HEK293 (cell line): ENCODE measurements at regions not wholly inside any gene's neighbourhood (a gene's known extent, or its start where the extent isn't known, plus 50 kb on each side); places are given as distances from the start of the nearest gene placed in this dataset.
A peak's percentile ranks its signal among the peaks of the same experiment; 100 is the strongest.

Experiments used
- CTCF ChIA-PET: fragments of 350-600 bp; formaldehyde crosslinking; extraction: SDS; loops from one replicate; lab custom pipeline; 2021; ENCODE audit warnings: antibody characterized with exemption; lab: Yijun Ruan, JAX
- POLR2A ChIA-PET: fragments of 300-600 bp; formaldehyde crosslinking; extraction: SDS; loops from one replicate; lab custom pipeline; 2020; ENCODE audit warnings: antibody characterized with exemption, inconsistent platforms; lab: Yijun Ruan, JAX
- H3K27ac ChIP-seq: fragments of 200-500 bp; sonication (Bioruptor generic); 2 replicates; pipeline ENCODE4 v1.5.1; 2014; ENCODE audit warnings: low read depth, low read length, control low read depth, inconsistent platforms; ENCODE audit errors: extremely low read depth
- H3K36me3 ChIP-seq, 2 experiments: fragments of 200-500 bp in 1 of 2; sonication (Bioruptor generic) in 1 of 2; 1 replicate in 1 of 2; 2 replicates in 1 of 2; pipeline ENCODE4 v1.5.1; 2014 to 2017; ENCODE audit warnings: inconsistent platforms in 2 of 2, low read length in 2 of 2; ENCODE audit not compliant: control insufficient read depth in 2 of 2, insufficient read depth in 1 of 2
- H3K4me1 ChIP-seq: fragments of 200-500 bp; sonication (Bioruptor generic); 2 replicates; pipeline ENCODE4 v1.5.1; 2014; ENCODE audit warnings: mild to moderate bottlenecking, low read length, inconsistent platforms; ENCODE audit not compliant: control insufficient read depth, insufficient read depth
- H3K4me3 ChIP-seq: 2 replicates; pipeline ENCODE4 v1.5.1; 2011; ENCODE audit warnings: low read depth, mild to moderate bottlenecking, control low read depth, low read length, moderate library complexity
- H3K9me3 ChIP-seq: fragments of 200-500 bp; sonication (Bioruptor generic); 2 replicates; pipeline ENCODE4 v1.5.1; 2014; ENCODE audit warnings: low read depth, low read length, inconsistent platforms; ENCODE audit not compliant: control insufficient read depth, insufficient read depth
- ATF2 ChIP-seq: fragments of 450-650 bp; formaldehyde crosslinking; IDR thresholded peaks from 2 replicates; pipeline ENCODE4 v1.5.1; 2016; ENCODE audit warnings: missing biosample characterization, missing genetic modification characterization, low read depth
- CTCF ChIP-seq: fragments of 450-650 bp; formaldehyde crosslinking; IDR thresholded peaks from 2 replicates; pipeline ENCODE4 v1.5.1; 2016; ENCODE audit warnings: missing biosample characterization, missing genetic modification characterization
- HOXC10 ChIP-seq: sonication (generic); formaldehyde crosslinking; IDR thresholded peaks from 2 replicates; pipeline ENCODE4 v1.8.1; 2023; ENCODE audit warnings: mild to moderate bottlenecking, missing genetic modification reagents
- KLF1 ChIP-seq: fragments of 450-650 bp; formaldehyde crosslinking; IDR thresholded peaks from 2 replicates; pipeline ENCODE4 v1.5.1; 2016; ENCODE audit warnings: missing biosample characterization, missing genetic modification characterization
- KLF16 ChIP-seq: fragments of 450-650 bp; formaldehyde crosslinking; IDR thresholded peaks from 2 replicates; pipeline ENCODE4 v1.5.1; 2017; ENCODE audit warnings: missing biosample characterization, missing genetic modification characterization
- PRDM1 ChIP-seq: fragments of 450-650 bp; formaldehyde crosslinking; IDR thresholded peaks from 2 replicates; pipeline ENCODE4; 2016; ENCODE audit warnings: missing biosample characterization, missing genetic modification characterization
- ZEB2 ChIP-seq: fragments of 450-650 bp; formaldehyde crosslinking; IDR thresholded peaks from 2 replicates; pipeline ENCODE4 v1.5.1; 2016; ENCODE audit warnings: missing biosample characterization, missing genetic modification characterization
- ZNF121 ChIP-seq: fragments of 450-650 bp; formaldehyde crosslinking; IDR thresholded peaks from 2 replicates; pipeline ENCODE4 v1.5.1; 2016; ENCODE audit warnings: missing biosample characterization, missing genetic modification characterization
- ZNF2 ChIP-seq: fragments of 450-650 bp; formaldehyde crosslinking; IDR thresholded peaks from 2 replicates; pipeline ENCODE4 v1.5.1; 2016; ENCODE audit warnings: missing biosample characterization, missing genetic modification characterization
- ZNF24 ChIP-seq: fragments of 450-650 bp; formaldehyde crosslinking; IDR thresholded peaks from 2 replicates; pipeline ENCODE4 v1.5.1; 2016; ENCODE audit warnings: missing biosample characterization, missing genetic modification characterization
- ZNF341 ChIP-seq: fragments of 450-650 bp; formaldehyde crosslinking; IDR thresholded peaks from 2 replicates; pipeline ENCODE4; 2016; ENCODE audit warnings: low read depth, missing biosample characterization, missing genetic modification characterization
- ZNF37A ChIP-seq: fragments of 450-650 bp; IDR thresholded peaks from 2 replicates; pipeline ENCODE4 v1.5.1; 2018; ENCODE audit warnings: missing biosample characterization, missing genetic modification characterization
- ZNF529 ChIP-seq: fragments of 450-650 bp; formaldehyde crosslinking; IDR thresholded peaks from 2 replicates; pipeline ENCODE4 v1.5.1; 2017; ENCODE audit warnings: missing genetic modification characterization, missing biosample characterization; ENCODE audit not compliant: insufficient replicate concordance
- ZNF549 ChIP-seq: fragments of 450-650 bp; IDR thresholded peaks from 2 replicates; pipeline ENCODE4 v1.5.1; 2018; ENCODE audit warnings: missing biosample characterization, missing genetic modification characterization, mild to moderate bottlenecking, inconsistent platforms, moderate library complexity
- ZNF580 ChIP-seq: fragments of 450-650 bp; formaldehyde crosslinking; IDR thresholded peaks from 2 replicates; pipeline ENCODE4 v1.5.1; 2016; ENCODE audit warnings: missing biosample characterization, missing genetic modification characterization
- ZNF610 ChIP-seq: fragments of 450-650 bp; formaldehyde crosslinking; IDR thresholded peaks from 2 replicates; pipeline ENCODE4 v1.5.1; 2016; ENCODE audit warnings: missing biosample characterization, missing genetic modification characterization, borderline replicate concordance
- ZNF623 ChIP-seq: fragments of 450-650 bp; formaldehyde crosslinking; IDR thresholded peaks from 2 replicates; pipeline ENCODE4 v1.5.1; 2016; ENCODE audit warnings: missing biosample characterization, missing genetic modification characterization
- ZNF654 ChIP-seq: fragments of 450-650 bp; formaldehyde crosslinking; IDR thresholded peaks from 2 replicates; pipeline ENCODE4 v1.5.1; 2016; ENCODE audit warnings: low read depth, missing biosample characterization, missing genetic modification characterization
- ZNF776 ChIP-seq: fragments of 450-650 bp; formaldehyde crosslinking; IDR thresholded peaks from 2 replicates; pipeline ENCODE4 v1.5.0; 2017; ENCODE audit warnings: missing biosample characterization, missing genetic modification characterization, borderline replicate concordance
- ZNF792 ChIP-seq: fragments of 450-650 bp; formaldehyde crosslinking; IDR thresholded peaks from 2 replicates; pipeline ENCODE4 v1.5.1; 2016; ENCODE audit warnings: missing biosample characterization, missing genetic modification characterization
- ZSCAN23 ChIP-seq: fragments of 450-650 bp; formaldehyde crosslinking; IDR thresholded peaks from 2 replicates; pipeline ENCODE4 v1.5.1; 2016; ENCODE audit warnings: missing biosample characterization, missing genetic modification characterization

- no peak overlapping the region for H3K4me3 ChIP-seq
- H3K4me1 ChIP-seq = no peaks in the 10 kb centered on the region
- H3K9me3 ChIP-seq = no peaks in the 10 kb centered on the region
- ChIA-PET POLR2A (no interaction called here), CTCF (interaction anchor here (1.0 to 2.2 kb wide), 3 partner anchors 71 to 901 kb away, joined by 4 to 17 read pairs (median 4); no protein-coding TSS in a partner anchor)
- no peak for TF ChIP-seq ZNF580 (tag by site-specific recombination)
- TF ChIP-seq KLF1 (tag by site-specific recombination) = no peak
- TF ChIP-seq KLF16 (tag by site-specific recombination) = no peak
- no peak for TF ChIP-seq ZNF610
- no peak for TF ChIP-seq ZNF792 (tag by site-specific recombination)
- no peak for TF ChIP-seq HOXC10
- no peak for TF ChIP-seq ZSCAN23
- TF ChIP-seq ZNF529 = no peak
- TF ChIP-seq ZNF623 = no peak
- TF ChIP-seq PRDM1 = no peak
- no peak for TF ChIP-seq ZNF776 (tag by site-specific recombination)
- no peak for TF ChIP-seq ZNF549 (tag by site-specific recombination)
- H3K36me3 ChIP-seq = no peaks in the 10 kb centered on the region
- no peak overlapping the region for H3K27ac ChIP-seq
These were observed 127.6 kb upstream of the HNMT start for GRCh38 chr2:137836671-137837070.

- H3K27ac ChIP-seq = no peak overlapping the region
- no peaks in the 10 kb centered on the region for H3K9me3 ChIP-seq
- POLR2A ChIA-PET = no interaction called here
- no peak for TF ChIP-seq ZNF37A
- no peak for TF ChIP-seq ZNF2 (tag by site-specific recombination)
- TF ChIP-seq ZNF24 (tag by site-specific recombination) = no peak
- CTCF ChIA-PET = interaction anchor here (0.5 to 2.2 kb wide), 20 partner anchors 8 to 1999 kb away, joined by 3 to 17 read pairs (median 4); no protein-coding TSS in a partner anchor
- no peaks in the 10 kb centered on the region for H3K4me1 ChIP-seq
- no peaks in the 10 kb centered on the region for H3K36me3 ChIP-seq
- H3K4me3 ChIP-seq = no peak overlapping the region
These were observed 126.4 kb upstream of the HNMT start for GRCh38 chr2:137837830-137838229.

- Histone ChIP-seq H3K4me3 (no peak overlapping the region), H3K9me3 (no peaks in the 10 kb centered on the region), H3K27ac (no peak overlapping the region), H3K4me1 (no peaks in the 10 kb centered on the region), H3K36me3 (no peaks in the 10 kb centered on the region)
- POLR2A ChIA-PET = no interaction called here
- CTCF ChIA-PET = interaction anchor here (0.6 to 2.2 kb wide), 22 partner anchors 8 to 1922 kb away, joined by 3 to 17 read pairs (median 4); no protein-coding TSS in a partner anchor
- TF ChIP-seq ATF2 = no peak
- TF ChIP-seq ZNF121 (tag by site-specific recombination) = no peak
- TF ChIP-seq CTCF (tag by site-specific recombination) = peak; percentile 43; the same call in 1 of the 2 replicates
- TF ChIP-seq ZNF623 = no peak
- TF ChIP-seq ZEB2 (tag by site-specific recombination) = no peak
- no peak for TF ChIP-seq ZNF610
- TF ChIP-seq ZNF341 (tag by site-specific recombination) = no peak
- no peak for TF ChIP-seq ZSCAN23
- peak; percentile 81 for TF ChIP-seq ZNF654
These were observed 125.8 kb upstream of the HNMT start for GRCh38 chr2:137838255-137839092.
